ENCODE measurements at regions not wholly inside any gene's neighbourhood (a gene's known extent, or its start where the extent isn't known, plus 50 kb on each side); places are given as distances from the start of the nearest gene placed in this dataset.

GRCh38 chrX:122434942-122435341, 749.1 kb upstream of the GRIA3 start:
- in situ Hi-C loops (cut with MboI; ENCODE audit: low sequenced_read_pairs, unreplicated experiment) = no loop called here
- no peak for DNase-seq (ENCODE audit: low spot score)
- TF ChIP-seq CTCF (IDR thresholded peaks at IDR 0.05; ENCODE audit: borderline replicate concordance, control extremely low read depth, extremely low read depth, insufficient read depth, missing control alignments) = no peak

GRCh38 chrX:122439831-122440230, 744.2 kb upstream of the GRIA3 start:
- in situ Hi-C loops (cut with MboI; ENCODE audit: low sequenced_read_pairs, unreplicated experiment) = no loop called here
- no peak for TF ChIP-seq CTCF (IDR thresholded peaks at IDR 0.05; ENCODE audit: borderline replicate concordance, control extremely low read depth, extremely low read depth, insufficient read depth, missing control alignments)
- no peak for DNase-seq (ENCODE audit: low spot score)

GRCh38 chrX:122440832-122441231, 743.2 kb upstream of the GRIA3 start:
- in situ Hi-C loops (cut with MboI; ENCODE audit: low sequenced_read_pairs, unreplicated experiment) = no loop called here
- no peak for TF ChIP-seq CTCF (IDR thresholded peaks at IDR 0.05; ENCODE audit: borderline replicate concordance, control extremely low read depth, extremely low read depth, insufficient read depth, missing control alignments)
- no peak for DNase-seq (ENCODE audit: low spot score)

- DNase-seq (ENCODE audit: low spot score) = no peak
- in situ Hi-C loops (cut with MboI; ENCODE audit: low sequenced_read_pairs, unreplicated experiment) = no loop called here
- no peak for TF ChIP-seq CTCF (IDR thresholded peaks at IDR 0.05; ENCODE audit: borderline replicate concordance, control extremely low read depth, extremely low read depth, insufficient read depth, missing control alignments)
These were observed 742.6 kb upstream of the GRIA3 start for GRCh38 chrX:122441451-122441850.

GRCh38 chrX:122445466-122445865, 738.6 kb upstream of the GRIA3 start:
- no peak for TF ChIP-seq CTCF (IDR thresholded peaks at IDR 0.05; ENCODE audit: borderline replicate concordance, control extremely low read depth, extremely low read depth, insufficient read depth, missing control alignments)
- in situ Hi-C loops (cut with MboI; ENCODE audit: low sequenced_read_pairs, unreplicated experiment) = no loop called here
- no peak for DNase-seq (ENCODE audit: low spot score)

- no peak for DNase-seq (ENCODE audit: low spot score)
- in situ Hi-C loops (cut with MboI; ENCODE audit: low sequenced_read_pairs, unreplicated experiment) = no loop called here
- no peak for TF ChIP-seq CTCF (IDR thresholded peaks at IDR 0.05; ENCODE audit: borderline replicate concordance, control extremely low read depth, extremely low read depth, insufficient read depth, missing control alignments)
These were observed 719.7 kb upstream of the GRIA3 start for GRCh38 chrX:122464341-122464740.

- in situ Hi-C loops (cut with MboI; ENCODE audit: low sequenced_read_pairs, unreplicated experiment) = no loop called here
- no peak for TF ChIP-seq CTCF (IDR thresholded peaks at IDR 0.05; ENCODE audit: borderline replicate concordance, control extremely low read depth, extremely low read depth, insufficient read depth, missing control alignments)
- no peak for DNase-seq (ENCODE audit: low spot score)
These were observed 708.8 kb upstream of the GRIA3 start for GRCh38 chrX:122475306-122475705.
